Skin epidermis (tissue), 12 donors: ENCODE measurements at regions not wholly inside any gene's neighbourhood (a gene's known extent, or its start where the extent isn't known, plus 50 kb on each side); places are given as distances from the start of the nearest gene placed in this dataset.
"Not testable (repeated sequence)": the region's sequence is repeated elsewhere in the genome, so short reads cannot be mapped to it uniquely, and the experiment has no call there.

Experiments used
- H3K27ac ChIP-seq, 21 experiments: fragments of 200-600 bp; sonication (generic) in 11 of 21; one replicate each; pipeline ENCODE4 v1.5.0; 2020; ENCODE audit warnings: mild to moderate bottlenecking in 3 of 21, inconsistent platforms in 2 of 21, moderate library complexity in 2 of 21
- H3K4me3 ChIP-seq, 7 experiments: fragments of 200-600 bp; sonication (generic) in 2 of 7; one replicate each; pipeline ENCODE4 v1.5.0; 2020; ENCODE audit warnings: inconsistent platforms in 2 of 7, mild to moderate bottlenecking in 2 of 7, moderate library complexity in 1 of 7

GRCh38 chr2:181737302-181737701 lies 57.0 kb upstream of the NEUROD1 start:
- H3K27ac ChIP-seq, H3K4me3 ChIP-seq: not testable (repeated sequence)

GRCh38 chr2:181738074-181738473 lies 57.8 kb upstream of the NEUROD1 start:
- Histone ChIP-seq H3K27ac (no peak overlapping the region), H3K4me3 (no peak overlapping the region)

GRCh38 chr2:181738563-181738962 lies 58.2 kb upstream of the NEUROD1 start:
- no peak overlapping the region for H3K27ac ChIP-seq
- no peak overlapping the region for H3K4me3 ChIP-seq

- H3K27ac ChIP-seq: no peak overlapping the region
These were observed 61.4 kb upstream of the NEUROD1 start for GRCh38 chr2:181741756-181742155.

GRCh38 chr2:181742361-181742760 lies 62.0 kb upstream of the NEUROD1 start:
- no peak overlapping the region for H3K27ac ChIP-seq
- H3K4me3 ChIP-seq: no peak overlapping the region

More at GRCh38 chr2:181741756-181742155, 61.4 kb upstream of the NEUROD1 start:
- no peak overlapping the region for H3K4me3 ChIP-seq

GRCh38 chr2:181742922-181743722 lies 62.8 kb upstream of the NEUROD1 start:
- Histone ChIP-seq H3K27ac (no peak overlapping the region), H3K4me3 (no peak overlapping the region)

GRCh38 chr2:181743723-181744031 lies 63.4 kb upstream of the NEUROD1 start:
- H3K27ac ChIP-seq: no peak overlapping the region

GRCh38 chr2:181745796-181746540 lies 65.7 kb upstream of the NEUROD1 start:
- Histone ChIP-seq H3K4me3 (no peak overlapping the region), H3K27ac (no peak overlapping the region)

More at GRCh38 chr2:181743723-181744031, 63.4 kb upstream of the NEUROD1 start:
- no peak overlapping the region for H3K4me3 ChIP-seq

GRCh38 chr2:181746844-181747243 lies 66.5 kb upstream of the NEUROD1 start:
- Histone ChIP-seq H3K4me3 (no peak overlapping the region), H3K27ac (no peak overlapping the region)

- H3K27ac ChIP-seq: peak overlapping the region in 1 of 21 experiments; percentile 53
- no peak overlapping the region for H3K4me3 ChIP-seq
These were observed 70.0 kb upstream of the NEUROD1 start for GRCh38 chr2:181750305-181750704.

- Histone ChIP-seq H3K4me3 (no peak overlapping the region), H3K27ac (peak overlapping the region in 2 of 21 experiments; percentile 19 to 53)
These were observed 71.1 kb upstream of the NEUROD1 start for GRCh38 chr2:181751266-181752030.

GRCh38 chr2:181752301-181752700 lies 72.0 kb upstream of the NEUROD1 start:
- Histone ChIP-seq H3K4me3 (no peak overlapping the region), H3K27ac (peak overlapping the region in 1 of 21 experiments; percentile 39)

GRCh38 chr2:181753686-181754085 lies 73.4 kb upstream of the NEUROD1 start:
- Histone ChIP-seq H3K27ac (no peak overlapping the region), H3K4me3 (no peak overlapping the region)

GRCh38 chr2:181754105-181754504 lies 73.8 kb upstream of the NEUROD1 start:
- no peak overlapping the region for H3K27ac ChIP-seq
- H3K4me3 ChIP-seq: no peak overlapping the region

GRCh38 chr2:181755181-181755580 lies 74.9 kb upstream of the NEUROD1 start:
- Histone ChIP-seq H3K4me3 (no peak overlapping the region), H3K27ac (no peak overlapping the region)

- no peak overlapping the region for H3K4me3 ChIP-seq
- no peak overlapping the region for H3K27ac ChIP-seq
These were observed 80.2 kb upstream of the NEUROD1 start for GRCh38 chr2:181760521-181760920.

GRCh38 chr2:181761175-181761574 lies 80.9 kb upstream of the NEUROD1 start:
- Histone ChIP-seq H3K27ac (peak overlapping the region in 2 of 21 experiments; percentile 33 to 42), H3K4me3 (no peak overlapping the region)

GRCh38 chr2:181762000-181762399 lies 81.7 kb upstream of the NEUROD1 start:
- H3K4me3 ChIP-seq: no peak overlapping the region
- H3K27ac ChIP-seq: peak overlapping the region in 2 of 21 experiments; percentile 33 to 34

GRCh38 chr2:181762848-181763247 lies 82.5 kb upstream of the NEUROD1 start:
- H3K4me3 ChIP-seq: no peak overlapping the region
- H3K27ac ChIP-seq: no peak overlapping the region

- Histone ChIP-seq H3K27ac (no peak overlapping the region), H3K4me3 (no peak overlapping the region)
These were observed 83.1 kb upstream of the NEUROD1 start for GRCh38 chr2:181763423-181763822.
